B cell (primary cell): ENCODE measurements at regions not wholly inside any gene's neighbourhood (a gene's known extent, or its start where the extent isn't known, plus 50 kb on each side); places are given as distances from the start of the nearest gene placed in this dataset.

Source experiments
- ATAC-seq: fragments of 200-7000 bp; cut with Tn5 transposase; one replicate; pipeline ENCODE4 v1.10.0; 2021; ENCODE audit warnings: low read depth, mild to moderate bottlenecking, moderate number of reproducible peaks, moderate library complexity
- CTCF ChIA-PET: fragments of 350-600 bp; sonication (Branson Sonifier 250); formaldehyde crosslinking; loops from one replicate; lab custom pipeline; 2021; ENCODE audit warnings: antibody characterized with exemption, inconsistent platforms; lab: Charles Lee
- POLR2A ChIA-PET: fragments of 350-600 bp; sonication (Branson Sonifier 250); formaldehyde crosslinking; loops from one replicate; lab custom pipeline; 2021; ENCODE audit warnings: antibody characterized with exemption; lab: Charles Lee
- DNase-seq: peaks from one replicate; pipeline ENCODE4 v3.0.0; 2013
- H2AFZ ChIP-seq: 2 replicates; pipeline ENCODE4 v1.6.1; 2012; ENCODE audit warnings: mild to moderate bottlenecking, low read depth, low read length; ENCODE audit not compliant: insufficient read depth, poor library complexity, severe bottlenecking
- H3K27ac ChIP-seq, 2 donors: 1 replicate in 1 of 2; 2 replicates in 1 of 2; pipeline ENCODE4 v1.5.1; 2012 to 2013; ENCODE audit warnings: low read length in 2 of 2, mild to moderate bottlenecking in 2 of 2, moderate library complexity in 1 of 2
- H3K27me3 ChIP-seq, 4 experiments: fragments of 200-600 bp in 1 of 4; sonication (generic) in 1 of 4; replicated peaks in 1 of 4; 1 replicate in 2 of 4; 2 replicates in 2 of 4; pipeline versions ENCODE4 v1.6.1 to v1.7.0; 2013 to 2016; ENCODE audit warnings: low read length in 3 of 4, mild to moderate bottlenecking in 2 of 4, mixed read lengths in 1 of 4, moderate library complexity in 1 of 4; ENCODE audit not compliant: insufficient read depth in 4 of 4, control insufficient read depth in 3 of 4; ENCODE audit errors: control extremely low read depth in 1 of 4
- H3K36me3 ChIP-seq, 2 experiments: replicated peaks in 1 of 2; 1 replicate in 1 of 2; 2 replicates in 1 of 2; pipeline versions ENCODE4 v1.6.1 to v1.7.1; 2013; ENCODE audit warnings: low read length in 1 of 2; ENCODE audit not compliant: insufficient read depth in 2 of 2, control insufficient read depth in 1 of 2; ENCODE audit errors: control extremely low read depth in 1 of 2, extremely low read depth in 1 of 2
- H3K4me1 ChIP-seq, 2 donors: fragments of 200-600 bp in 1 of 2; sonication (generic) in 1 of 2; 1 replicate in 1 of 2; 2 replicates in 1 of 2; pipeline versions ENCODE4 v1.5.1 to v1.6.1; 2013 to 2017; ENCODE audit warnings: low read length in 2 of 2; ENCODE audit not compliant: control insufficient read depth in 2 of 2, insufficient read depth in 2 of 2
- H3K4me2 ChIP-seq: replicated peaks from 2 replicates; pipeline ENCODE3; 2012; ENCODE audit warnings: mild to moderate bottlenecking, low read depth, low read length; ENCODE audit not compliant: poor library complexity, severe bottlenecking
- H3K4me3 ChIP-seq, 5 experiments: fragments of 200-600 bp in 1 of 5; sonication (generic) in 1 of 5; 1 replicate in 3 of 5; 2 replicates in 2 of 5; pipeline versions ENCODE4 v1.5.1 to v1.7.0; 2011 to 2016; ENCODE audit warnings: low read length in 4 of 5, mild to moderate bottlenecking in 4 of 5, low read depth in 2 of 5, control low read depth in 1 of 5, moderate library complexity in 1 of 5; ENCODE audit not compliant: insufficient read depth in 1 of 5; ENCODE audit errors: control extremely low read depth in 1 of 5, extremely low read depth in 1 of 5
- H3K79me2 ChIP-seq: fragments of 200-600 bp; sonication (generic); one replicate; pipeline ENCODE4 v1.6.0; 2016; ENCODE audit warnings: low read length; ENCODE audit not compliant: control insufficient read depth, insufficient read depth
- H3K9ac ChIP-seq: fragments of 200-600 bp; sonication (generic); 2 replicates; pipeline ENCODE4 v1.6.1; 2017; ENCODE audit warnings: mild to moderate bottlenecking, low read length, moderate library complexity
- H3K9me3 ChIP-seq, 3 donors: one replicate each; pipeline versions ENCODE4 v1.6.1 to v1.7.1; 2013; ENCODE audit warnings: low read length in 2 of 3; ENCODE audit not compliant: control insufficient read depth in 2 of 3, insufficient read depth in 1 of 3; ENCODE audit errors: control extremely low read depth in 1 of 3
- H4K20me1 ChIP-seq: 2 replicates; pipeline ENCODE4 v1.6.0; 2012; ENCODE audit warnings: mild to moderate bottlenecking, low read length; ENCODE audit not compliant: insufficient read depth, control insufficient read depth, poor library complexity, severe bottlenecking
- H3K27ac Mint-ChIP-seq: one replicate; pipeline ENCODE4 v1.8.0; 2021; ENCODE audit warnings: mixed read lengths
- H3K27me3 Mint-ChIP-seq: one replicate; pipeline ENCODE4 v1.8.0; 2021; ENCODE audit warnings: mixed read lengths
- H3K4me1 Mint-ChIP-seq: one replicate; pipeline ENCODE4 v1.8.0; 2021; ENCODE audit warnings: mixed read lengths
- H3K4me3 Mint-ChIP-seq: one replicate; pipeline ENCODE4 v1.8.0; 2021; ENCODE audit warnings: mixed read lengths
- H3K9me3 Mint-ChIP-seq: one replicate; pipeline ENCODE4 v1.8.0; 2022; ENCODE audit warnings: mixed read lengths; ENCODE audit not compliant: insufficient read depth
- CTCF ChIP-seq: fragments of 200-600 bp; IDR thresholded peaks from one replicate; pipeline ENCODE4 v1.8.0; 2022; ENCODE audit warnings: antibody characterized with exemption, mild to moderate bottlenecking
- EZH2 ChIP-seq: IDR thresholded peaks from 2 replicates; pipeline ENCODE4 v1.6.1; 2012; ENCODE audit warnings: borderline replicate concordance, low read depth, mild to moderate bottlenecking, moderate library complexity, low read length; ENCODE audit not compliant: insufficient read depth, poor library complexity, severe bottlenecking
- WGBS: methylation state at CpG from one replicate; pipeline ENCODE4 v1.1.5; 2013; ENCODE audit warnings: missing lambda C conversion rate; ENCODE audit not compliant: insufficient coverage; 5-methylcytosine and 5-hydroxymethylcytosine counted together
- intact Hi-C: fragments of 100-400 bp; cut with micrococcal nuclease; formaldehyde crosslinking; loops from one replicate; pipeline ENCODE4 v1.10.0; 2022

- peaks cover 27% of the 10 kb centered on the region for H3K27me3 Mint-ChIP-seq
- Histone ChIP-seq H3K4me1 (peaks cover 14 to 23% of the 10 kb centered on the region in 2 donors), H3K4me2 (no peak overlapping the region), H4K20me1 (no peaks in the 10 kb centered on the region), H3K27me3 (peaks cover 0 to 6% (median 0%) of the 10 kb centered on the region in 4 experiments), H3K36me3 (no peaks in the 10 kb centered on the region), H3K27ac (no peak overlapping the region), H3K9ac (no peak overlapping the region), H3K79me2 (no peaks in the 10 kb centered on the region), H3K9me3 (no peaks in the 10 kb centered on the region), H2AFZ (no peak overlapping the region), H3K4me3 (no peak overlapping the region)
- H3K27ac Mint-ChIP-seq = no peak overlapping the region
- 95% methylated on average over 4 of the region's 7 CpGs for WGBS
- TF ChIP-seq CTCF = no peak
- no peak for TF ChIP-seq EZH2
- no peak for DNase-seq
- no peaks in the 10 kb centered on the region for H3K9me3 Mint-ChIP-seq
- ChIA-PET POLR2A (interaction anchor here (0.7 kb wide), 1 partner anchor 663 kb away, joined by 3 read pairs; no protein-coding TSS in a partner anchor), CTCF (no interaction called here)
- no peak for ATAC-seq
- peaks cover 19% of the 10 kb centered on the region for H3K4me1 Mint-ChIP-seq
- intact Hi-C loops = no loop called here
- no peak overlapping the region for H3K4me3 Mint-ChIP-seq
Measured at GRCh38 chr2:226427538-226428307, 371.9 kb downstream of the IRS1 start.

GRCh38 chr2:226426292-226426736 is 373.3 kb downstream of the IRS1 start:
- Histone ChIP-seq H3K36me3 (no peaks in the 10 kb centered on the region), H4K20me1 (no peaks in the 10 kb centered on the region), H3K9me3 (no peaks in the 10 kb centered on the region), H3K27me3 (peaks cover 0 to 6% (median 0%) of the 10 kb centered on the region in 4 experiments), H3K9ac (no peak overlapping the region), H3K79me2 (no peaks in the 10 kb centered on the region), H3K4me1 (peaks cover 14 to 37% of the 10 kb centered on the region in 2 donors), H3K4me2 (no peak overlapping the region), H3K4me3 (no peak overlapping the region), H3K27ac (no peak overlapping the region), H2AFZ (no peak overlapping the region)
- DNase-seq (no peak), ATAC-seq (no peak)
- no CpG with 5 or more reads among the region's 5 CpGs for WGBS
- no peak for TF ChIP-seq CTCF
- TF ChIP-seq EZH2 = no peak
- Mint-ChIP-seq H3K27ac (no peak overlapping the region), H3K9me3 (no peaks in the 10 kb centered on the region), H3K4me1 (peaks cover 29% of the 10 kb centered on the region), H3K4me3 (no peak overlapping the region), H3K27me3 (peaks cover 23% of the 10 kb centered on the region)
- ChIA-PET CTCF (no interaction called here), POLR2A (no interaction called here)
- intact Hi-C loops = no loop called here
